ENCODE measurements at regions not wholly inside any gene's neighbourhood (a gene's known extent, or its start where the extent isn't known, plus 50 kb on each side); places are given as distances from the start of the nearest gene placed in this dataset.

DNA sequence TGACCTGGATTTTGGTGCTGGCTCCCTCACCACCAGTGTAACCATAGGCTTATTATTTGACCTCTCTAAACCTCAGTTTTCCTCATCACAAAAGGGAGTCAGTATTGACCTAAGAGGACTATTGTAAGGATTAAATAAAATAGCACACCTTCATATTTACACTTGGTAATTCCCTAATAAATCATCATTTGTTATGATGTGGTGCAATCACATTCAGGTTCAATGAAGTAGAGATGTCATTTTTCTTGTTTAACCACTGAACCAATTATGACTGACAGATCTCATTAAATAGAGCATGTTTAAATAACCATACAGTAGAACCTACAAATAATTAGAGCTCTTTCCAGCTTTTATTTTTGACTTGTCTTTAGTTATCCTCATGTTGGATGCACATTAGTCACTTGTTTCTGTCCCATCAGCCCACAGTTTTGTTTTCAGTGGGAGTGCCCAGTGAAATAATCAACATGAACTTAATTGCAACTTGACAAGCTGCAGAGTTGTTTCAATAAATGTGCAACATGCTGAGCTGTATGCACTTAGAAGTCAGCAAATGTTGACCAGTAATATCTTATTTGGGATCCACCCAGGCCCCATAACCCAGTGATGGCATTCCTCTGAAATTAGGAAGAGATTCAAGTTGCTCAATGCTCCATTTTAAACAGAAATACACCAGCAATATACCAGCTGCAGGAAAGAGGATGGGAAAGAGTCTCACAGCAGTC is 451.7 kb upstream of the MARCKS start:
- no peak overlapping the region for H3K27ac Mint-ChIP-seq
- H3K27me3 Mint-ChIP-seq (ENCODE audit: insufficient read depth), result no peaks in the 10 kb centered on the region
- no peak for DNase-seq
- H3K4me1 Mint-ChIP-seq (ENCODE audit: low read depth), result peaks cover 21% of the 10 kb centered on the region
- H3K9me3 Mint-ChIP-seq, result no peaks in the 10 kb centered on the region
- no peaks in the 10 kb centered on the region for H3K36me3 Mint-ChIP-seq (ENCODE audit: low read depth)
- H3K4me3 Mint-ChIP-seq, result no peak overlapping the region
- TF ChIP-seq, protein P1, sequence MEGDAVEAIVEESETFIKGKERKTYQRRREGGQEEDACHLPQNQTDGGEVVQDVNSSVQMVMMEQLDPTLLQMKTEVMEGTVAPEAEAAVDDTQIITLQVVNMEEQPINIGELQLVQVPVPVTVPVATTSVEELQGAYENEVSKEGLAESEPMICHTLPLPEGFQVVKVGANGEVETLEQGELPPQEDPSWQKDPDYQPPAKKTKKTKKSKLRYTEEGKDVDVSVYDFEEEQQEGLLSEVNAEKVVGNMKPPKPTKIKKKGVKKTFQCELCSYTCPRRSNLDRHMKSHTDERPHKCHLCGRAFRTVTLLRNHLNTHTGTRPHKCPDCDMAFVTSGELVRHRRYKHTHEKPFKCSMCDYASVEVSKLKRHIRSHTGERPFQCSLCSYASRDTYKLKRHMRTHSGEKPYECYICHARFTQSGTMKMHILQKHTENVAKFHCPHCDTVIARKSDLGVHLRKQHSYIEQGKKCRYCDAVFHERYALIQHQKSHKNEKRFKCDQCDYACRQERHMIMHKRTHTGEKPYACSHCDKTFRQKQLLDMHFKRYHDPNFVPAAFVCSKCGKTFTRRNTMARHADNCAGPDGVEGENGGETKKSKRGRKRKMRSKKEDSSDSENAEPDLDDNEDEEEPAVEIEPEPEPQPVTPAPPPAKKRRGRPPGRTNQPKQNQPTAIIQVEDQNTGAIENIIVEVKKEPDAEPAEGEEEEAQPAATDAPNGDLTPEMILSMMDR (IDR thresholded peaks at IDR 0.05), result no peak

GRCh38 chr6:113406048-113406695 is 451.0 kb upstream of the MARCKS start:
- H3K36me3 Mint-ChIP-seq (ENCODE audit: low read depth), result no peaks in the 10 kb centered on the region
- no peak overlapping the region for H3K4me3 Mint-ChIP-seq
- no peak overlapping the region for H3K27ac Mint-ChIP-seq
- TF ChIP-seq, protein P1 (IDR thresholded peaks at IDR 0.05), result no peak
- DNase-seq, result no peak
- H3K9me3 Mint-ChIP-seq, result no peaks in the 10 kb centered on the region
- H3K27me3 Mint-ChIP-seq (ENCODE audit: insufficient read depth), result no peaks in the 10 kb centered on the region
- H3K4me1 Mint-ChIP-seq (ENCODE audit: low read depth), result peaks cover 27% of the 10 kb centered on the region

GRCh38 chr6:113411011-113411410 is 446.1 kb upstream of the MARCKS start:
- Mint-ChIP-seq H3K4me3 (no peak overlapping the region), H3K27ac (0 out of 2 replicates have a peak overlapping the region, but pooled peaks have one; percentile 26)
- TF ChIP-seq, protein P1 (IDR thresholded peaks at IDR 0.05), result no peak

GRCh38 chr6:113412589-113413357 is 444.4 kb upstream of the MARCKS start:
- TF ChIP-seq, protein P1 (IDR thresholded peaks at IDR 0.05), result no peak
- H3K27me3 Mint-ChIP-seq (ENCODE audit: insufficient read depth), result no peaks in the 10 kb centered on the region
- peak overlapping the region; percentile 36 for H3K27ac Mint-ChIP-seq
- DNase-seq, result no peak
- peaks cover 80% of the 10 kb centered on the region for H3K4me1 Mint-ChIP-seq (ENCODE audit: low read depth)
- no peaks in the 10 kb centered on the region for H3K9me3 Mint-ChIP-seq
- peak overlapping the region; percentile 29; the same call in 1 of the 2 replicates for H3K4me3 Mint-ChIP-seq
- H3K36me3 Mint-ChIP-seq (ENCODE audit: low read depth), result no peaks in the 10 kb centered on the region

More at GRCh38 chr6:113411011-113411410, 446.1 kb upstream of the MARCKS start:
- Mint-ChIP-seq H3K36me3 (ENCODE audit: low read depth) (no peaks in the 10 kb centered on the region), H3K4me1 (ENCODE audit: low read depth) (peaks cover 65% of the 10 kb centered on the region), H3K27me3 (ENCODE audit: insufficient read depth) (no peaks in the 10 kb centered on the region), H3K9me3 (no peaks in the 10 kb centered on the region)
- no peak for DNase-seq

GRCh38 chr6:113414511-113414910 is 442.6 kb upstream of the MARCKS start:
- Mint-ChIP-seq H3K4me3 (peak overlapping the region; percentile 44; the same call in 1 of the 2 replicates), H3K27me3 (ENCODE audit: insufficient read depth) (no peaks in the 10 kb centered on the region), H3K4me1 (ENCODE audit: low read depth) (peaks cover 75% of the 10 kb centered on the region), H3K27ac (peak overlapping the region; percentile 87), H3K9me3 (no peaks in the 10 kb centered on the region), H3K36me3 (ENCODE audit: low read depth) (no peaks in the 10 kb centered on the region)
- TF ChIP-seq, protein P1 (IDR thresholded peaks at IDR 0.05), result peak; percentile 83
- peak; percentile 89 for DNase-seq

All from HFFc6 (cell line).